ENCODE measurements at regions not wholly inside any gene's neighbourhood (a gene's known extent, or its start where the extent isn't known, plus 50 kb on each side); places are given as distances from the start of the nearest gene placed in this dataset.

DNA sequence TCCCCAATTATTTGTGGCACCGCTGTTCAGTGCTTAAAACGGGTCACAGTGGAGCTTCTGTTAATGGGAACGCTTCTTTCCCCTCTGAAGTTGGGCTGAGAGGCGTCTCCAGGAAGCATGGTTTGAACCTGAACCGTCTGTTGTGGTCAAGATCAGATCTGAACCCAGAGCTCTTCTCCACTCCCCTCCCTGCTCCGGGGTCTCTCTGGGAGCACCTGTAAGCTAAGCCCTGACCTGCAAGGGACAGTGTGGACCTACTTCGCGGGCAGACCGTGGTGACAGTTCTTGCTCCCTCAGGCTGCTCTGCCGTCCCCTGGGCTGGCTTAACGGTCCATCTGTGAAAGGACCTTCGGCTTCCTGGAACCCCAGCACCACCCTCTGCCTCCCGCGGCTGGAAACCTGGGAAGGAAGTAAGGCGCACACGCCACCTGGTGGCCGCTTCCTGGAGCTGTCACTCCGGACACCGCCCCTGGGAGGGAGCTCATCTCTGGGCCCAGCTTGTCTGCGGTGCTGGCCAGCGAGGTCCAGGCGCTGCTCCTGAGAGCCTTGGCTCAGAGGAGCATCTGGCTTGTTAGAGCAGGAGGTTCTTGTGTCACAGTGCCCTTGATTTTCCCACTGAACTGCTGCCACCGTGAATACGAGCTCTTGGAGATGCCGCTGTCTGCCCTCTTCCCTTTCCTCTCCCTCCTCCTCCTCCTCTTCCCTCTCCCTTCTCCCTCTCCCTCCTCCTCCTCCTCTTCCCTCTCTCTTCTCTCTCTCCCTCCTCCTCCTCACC lies 518.5 kb upstream of the EEF2KMT start:
- no peak overlapping the region for H3K4me3 Mint-ChIP-seq
- H3K27me3 Mint-ChIP-seq, result peaks cover 12% of the 10 kb centered on the region
- ATAC-seq (ENCODE audit: low read depth) (no peak), DNase-seq (ENCODE audit: low spot score in 2 of 2) (no peak)
- peaks cover 4% of the 10 kb centered on the region for H3K9me3 Mint-ChIP-seq
- no peaks in the 10 kb centered on the region for H3K4me1 Mint-ChIP-seq
- H3K27ac Mint-ChIP-seq, result no peak overlapping the region
- H3K36me3 Mint-ChIP-seq, result no peaks in the 10 kb centered on the region

DNA sequence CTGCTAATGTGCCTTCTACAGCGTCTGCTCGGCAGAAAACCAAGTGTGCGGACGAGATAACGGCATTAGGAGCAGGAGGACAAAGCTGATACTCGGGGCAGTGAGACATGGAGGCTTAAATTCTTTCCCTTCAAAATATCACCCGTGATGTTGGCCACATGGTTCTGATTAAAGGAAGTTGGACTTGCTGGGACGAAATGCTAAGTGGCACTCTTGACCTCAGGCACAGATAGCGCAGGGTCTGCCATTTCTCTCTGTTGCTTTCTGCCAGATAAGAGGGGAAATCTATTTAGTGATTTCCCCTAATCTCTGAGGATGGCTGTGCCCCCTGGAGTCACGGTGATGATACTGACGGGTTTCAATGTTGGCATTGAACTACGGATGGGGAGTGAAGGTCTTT lies 509.6 kb upstream of the EEF2KMT start:
- Mint-ChIP-seq H3K4me1 (no peaks in the 10 kb centered on the region), H3K27ac (no peak overlapping the region), H3K36me3 (no peaks in the 10 kb centered on the region), H3K27me3 (no peaks in the 10 kb centered on the region), H3K9me3 (peaks cover 8% of the 10 kb centered on the region), H3K4me3 (no peak overlapping the region)
- ATAC-seq (ENCODE audit: low read depth) (no peak), DNase-seq (ENCODE audit: low spot score in 2 of 2) (no peak)

DNA sequence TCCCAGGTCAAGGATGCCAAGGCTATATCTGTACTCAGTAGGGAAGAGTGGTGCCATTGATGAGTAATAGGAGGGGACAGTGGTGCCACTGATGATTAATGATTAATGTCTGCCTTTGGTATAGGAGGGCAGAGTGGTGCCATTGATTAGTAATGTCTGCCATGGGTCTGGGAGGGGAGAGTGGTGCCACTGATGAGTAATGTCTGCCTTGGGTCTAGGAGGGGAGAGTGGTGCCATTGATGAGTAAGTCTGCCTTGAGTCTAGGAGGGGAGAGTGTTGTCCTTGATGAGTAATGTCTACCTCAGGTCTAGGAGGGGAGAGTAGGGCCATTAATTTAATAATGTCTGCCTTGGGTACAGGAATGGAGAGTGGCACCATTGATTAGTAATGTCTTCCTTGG lies 507.8 kb upstream of the EEF2KMT start:
- no peaks in the 10 kb centered on the region for H3K36me3 Mint-ChIP-seq
- peaks cover 6% of the 10 kb centered on the region for H3K9me3 Mint-ChIP-seq
- no peak for ATAC-seq (ENCODE audit: low read depth)
- H3K4me3 Mint-ChIP-seq, result no peak overlapping the region
- no peak for DNase-seq (ENCODE audit: low spot score in 2 of 2)
- H3K4me1 Mint-ChIP-seq, result no peaks in the 10 kb centered on the region
- H3K27ac Mint-ChIP-seq, result no peak overlapping the region
- H3K27me3 Mint-ChIP-seq, result no peaks in the 10 kb centered on the region

DNA sequence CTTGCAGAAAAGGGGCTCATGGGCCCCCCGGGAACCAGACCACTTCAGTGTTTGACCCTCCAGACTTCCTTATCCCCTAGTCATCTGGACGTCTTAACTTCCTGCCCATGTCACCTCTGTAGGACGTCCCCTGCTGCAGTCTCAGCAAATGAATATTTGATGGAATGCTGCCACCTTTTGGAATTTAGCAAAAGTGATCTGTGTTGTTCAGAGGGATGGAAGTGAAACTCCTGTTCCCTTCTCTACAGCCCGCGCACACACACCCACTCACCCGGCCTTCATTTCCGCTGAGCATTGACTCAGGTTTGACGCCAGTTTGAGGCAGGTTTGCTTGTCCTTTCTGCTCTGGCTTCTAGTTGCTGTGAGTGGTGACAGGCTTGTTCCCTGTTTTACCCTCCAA lies 507.2 kb upstream of the EEF2KMT start:
- no peak overlapping the region for H3K4me3 Mint-ChIP-seq
- DNase-seq (ENCODE audit: low spot score in 2 of 2) (no peak), ATAC-seq (ENCODE audit: low read depth) (no peak)
- H3K9me3 Mint-ChIP-seq, result peaks cover 3% of the 10 kb centered on the region
- no peaks in the 10 kb centered on the region for H3K4me1 Mint-ChIP-seq
- no peaks in the 10 kb centered on the region for H3K36me3 Mint-ChIP-seq
- no peaks in the 10 kb centered on the region for H3K27me3 Mint-ChIP-seq
- H3K27ac Mint-ChIP-seq, result no peak overlapping the region

DNA sequence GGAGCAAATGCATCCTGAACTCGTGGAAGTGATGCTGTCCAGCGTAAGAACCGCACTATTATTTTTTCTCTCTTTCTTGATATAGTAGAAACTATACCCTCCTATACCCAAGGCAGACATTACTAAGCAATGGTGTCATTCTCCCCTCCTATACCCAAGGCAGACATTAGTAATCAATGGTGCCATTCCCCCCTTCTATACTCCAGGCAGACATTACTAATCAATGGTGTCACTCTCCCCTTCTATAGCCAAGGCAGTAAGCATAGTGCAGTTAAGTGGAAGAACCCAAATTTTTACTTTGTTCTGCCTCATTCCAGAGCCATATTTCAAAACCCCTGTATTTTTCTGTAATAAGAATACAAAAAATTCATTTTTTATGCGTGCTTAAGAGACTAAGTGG lies 506.2 kb upstream of the EEF2KMT start:
- Mint-ChIP-seq H3K9me3 (peaks cover 5% of the 10 kb centered on the region), H3K36me3 (no peaks in the 10 kb centered on the region), H3K4me3 (no peak overlapping the region), H3K27me3 (no peaks in the 10 kb centered on the region), H3K4me1 (no peaks in the 10 kb centered on the region), H3K27ac (no peak overlapping the region)
- no peak for ATAC-seq (ENCODE audit: low read depth)
- no peak for DNase-seq (ENCODE audit: low spot score in 2 of 2)

DNA sequence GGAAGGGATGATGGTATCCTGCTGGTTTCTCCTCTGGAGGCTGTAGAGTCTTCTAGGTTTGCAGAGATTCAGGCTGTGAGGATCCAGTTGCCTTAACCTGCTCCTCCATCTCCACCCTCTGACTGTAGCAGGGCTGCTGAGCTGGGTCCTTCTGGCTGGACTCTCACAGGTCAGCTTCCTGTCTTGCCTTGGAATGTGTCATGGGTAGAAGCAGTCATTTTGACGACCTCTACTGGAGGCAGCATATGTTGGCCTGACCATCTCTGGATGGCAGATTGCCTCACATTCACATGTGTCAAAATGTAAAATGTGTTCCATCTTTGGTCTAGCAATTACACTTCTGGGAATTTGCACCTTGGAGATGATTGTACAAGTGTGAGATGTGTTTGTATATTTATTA lies 504.4 kb upstream of the EEF2KMT start:
- Mint-ChIP-seq H3K9me3 (peaks cover 5% of the 10 kb centered on the region), H3K4me1 (no peaks in the 10 kb centered on the region), H3K4me3 (no peak overlapping the region), H3K36me3 (no peaks in the 10 kb centered on the region), H3K27ac (no peak overlapping the region), H3K27me3 (no peaks in the 10 kb centered on the region)
- no peak for DNase-seq (ENCODE audit: low spot score in 2 of 2)
- ATAC-seq (ENCODE audit: low read depth), result no peak

DNA sequence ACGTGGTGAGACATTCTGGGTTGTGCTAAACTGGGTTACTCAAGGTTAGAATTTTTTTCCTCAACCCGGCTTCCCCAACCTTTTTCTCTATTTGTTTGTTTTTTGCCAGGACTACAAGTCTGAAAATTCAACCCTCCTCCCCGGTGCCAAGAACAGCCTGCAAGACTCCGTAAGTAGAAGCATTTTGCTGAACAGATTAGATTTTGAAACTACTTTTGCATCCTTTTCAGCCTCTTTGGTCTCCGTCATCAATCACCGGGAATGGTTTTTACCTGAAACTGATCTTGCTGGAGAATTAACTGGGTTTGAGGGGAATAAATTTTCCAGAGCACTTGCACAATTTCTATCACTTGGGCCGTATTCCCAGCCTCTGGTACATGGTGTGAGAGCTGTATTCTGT lies 501.2 kb upstream of the EEF2KMT start:
- ATAC-seq (ENCODE audit: low read depth) (no peak), DNase-seq (ENCODE audit: low spot score in 2 of 2) (no peak)
- H3K27me3 Mint-ChIP-seq, result no peaks in the 10 kb centered on the region
- no peak overlapping the region for H3K4me3 Mint-ChIP-seq
- no peak overlapping the region for H3K27ac Mint-ChIP-seq
- no peaks in the 10 kb centered on the region for H3K36me3 Mint-ChIP-seq
- no peaks in the 10 kb centered on the region for H3K4me1 Mint-ChIP-seq
- peaks cover 7% of the 10 kb centered on the region for H3K9me3 Mint-ChIP-seq

DNA sequence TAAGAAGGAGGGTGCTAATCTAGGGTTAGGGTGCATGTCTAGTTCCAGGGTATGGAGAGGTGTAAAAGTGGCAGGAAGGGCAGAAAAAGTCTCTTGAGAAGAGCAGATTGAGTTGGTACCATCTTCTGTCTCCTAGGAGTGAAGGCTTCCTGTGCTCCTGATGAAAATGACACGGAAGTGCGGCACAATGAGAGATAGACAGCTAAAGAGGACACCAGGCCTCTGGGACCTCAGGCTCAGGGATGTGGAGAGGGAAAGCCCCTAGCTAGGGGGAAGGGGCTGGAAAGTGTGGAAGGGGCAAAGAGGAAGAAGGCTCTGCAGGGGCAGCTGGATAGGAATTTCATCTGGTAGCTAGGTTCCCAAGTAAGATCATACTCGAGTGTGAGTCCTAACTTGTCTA lies 498.3 kb upstream of the EEF2KMT start:
- H3K4me1 Mint-ChIP-seq, result no peaks in the 10 kb centered on the region
- H3K27ac Mint-ChIP-seq, result no peak overlapping the region
- no peak overlapping the region for H3K4me3 Mint-ChIP-seq
- peaks cover 7% of the 10 kb centered on the region for H3K9me3 Mint-ChIP-seq
- no peaks in the 10 kb centered on the region for H3K36me3 Mint-ChIP-seq
- ATAC-seq (ENCODE audit: low read depth), result no peak
- no peaks in the 10 kb centered on the region for H3K27me3 Mint-ChIP-seq
- no peak for DNase-seq (ENCODE audit: low spot score in 2 of 2)

DNA sequence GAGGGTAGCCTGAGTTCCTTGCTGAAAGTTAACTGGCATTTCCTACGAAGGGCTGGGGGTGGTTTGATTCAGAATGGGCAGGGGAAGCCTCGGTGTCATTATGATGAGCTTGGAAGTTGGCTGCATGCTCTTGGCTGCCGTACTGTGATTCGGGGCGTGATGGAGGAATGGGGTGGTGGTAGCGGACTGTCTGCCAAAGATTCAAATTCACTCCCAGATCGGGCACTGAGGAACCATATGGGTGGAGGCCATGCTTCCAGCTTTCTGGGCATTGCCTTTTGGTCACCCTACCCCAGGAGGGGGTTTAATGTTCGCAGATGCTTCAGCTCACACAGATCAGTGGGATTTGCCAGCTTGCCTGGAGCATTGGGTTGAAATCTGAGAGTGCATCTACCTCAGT lies 492.8 kb upstream of the EEF2KMT start:
- ATAC-seq (ENCODE audit: low read depth) (no peak), DNase-seq (ENCODE audit: low spot score in 2 of 2) (no peak)
- H3K27ac Mint-ChIP-seq, result no peak overlapping the region
- no peaks in the 10 kb centered on the region for H3K27me3 Mint-ChIP-seq
- peaks cover 2% of the 10 kb centered on the region for H3K9me3 Mint-ChIP-seq
- H3K36me3 Mint-ChIP-seq, result no peaks in the 10 kb centered on the region
- H3K4me1 Mint-ChIP-seq, result no peaks in the 10 kb centered on the region
- H3K4me3 Mint-ChIP-seq, result no peak overlapping the region

DNA sequence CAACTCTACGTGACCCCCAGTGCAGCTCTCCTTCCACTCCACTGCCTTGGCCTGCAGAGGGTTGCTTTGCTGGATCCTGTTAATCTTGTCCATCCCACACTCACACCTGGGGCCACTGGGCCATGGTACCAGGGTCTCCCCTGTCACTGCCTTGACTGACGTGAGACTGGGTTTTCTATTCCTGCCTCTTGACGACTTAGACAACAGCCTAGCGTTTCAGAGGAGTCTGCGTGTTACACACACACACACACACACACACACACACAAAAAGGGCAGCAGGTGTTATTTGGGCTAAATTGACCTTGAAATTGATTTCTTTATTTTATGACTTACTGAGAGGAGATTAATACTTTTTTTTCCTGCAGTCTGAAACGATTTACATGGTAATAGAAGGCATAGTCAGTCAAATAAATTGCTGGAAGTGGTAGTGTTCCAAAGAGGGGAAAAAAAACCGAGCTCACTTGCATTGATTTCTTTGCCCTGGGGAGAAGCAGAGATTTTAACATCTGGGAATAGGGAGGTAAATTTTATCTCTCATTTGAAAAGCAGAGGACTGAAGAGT lies 492.3 kb upstream of the EEF2KMT start:
- Mint-ChIP-seq H3K9me3 (peaks cover 2% of the 10 kb centered on the region), H3K27ac (no peak overlapping the region), H3K27me3 (no peaks in the 10 kb centered on the region), H3K4me1 (no peaks in the 10 kb centered on the region), H3K4me3 (no peak overlapping the region), H3K36me3 (no peaks in the 10 kb centered on the region)
- ATAC-seq (ENCODE audit: low read depth), result no peak
- no peak for DNase-seq (ENCODE audit: low spot score in 2 of 2)

DNA sequence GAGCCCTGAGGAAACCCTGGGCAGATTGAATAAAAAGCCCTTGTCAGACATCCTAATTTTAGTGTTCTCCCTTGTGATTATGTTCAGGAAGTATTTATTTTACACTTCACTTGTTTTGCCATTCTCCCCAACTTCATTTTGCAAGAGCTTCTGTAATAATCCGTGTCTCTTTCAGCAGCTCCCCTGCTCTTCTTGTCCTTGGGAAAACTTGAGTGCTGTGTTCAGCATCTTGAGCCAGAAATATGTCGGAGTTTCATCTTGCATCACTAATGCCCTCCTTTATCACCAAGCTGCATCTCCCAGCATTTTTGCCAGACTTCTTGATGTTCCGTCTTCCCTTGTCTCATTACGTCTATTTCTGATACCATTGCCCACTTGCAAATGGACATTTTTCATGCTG lies 486.5 kb upstream of the EEF2KMT start:
- no peak overlapping the region for H3K27ac Mint-ChIP-seq
- H3K4me1 Mint-ChIP-seq, result no peaks in the 10 kb centered on the region
- peaks cover 6% of the 10 kb centered on the region for H3K9me3 Mint-ChIP-seq
- ATAC-seq (ENCODE audit: low read depth) (no peak), DNase-seq (ENCODE audit: low spot score in 2 of 2) (no peak)
- H3K4me3 Mint-ChIP-seq, result no peak overlapping the region
- no peaks in the 10 kb centered on the region for H3K36me3 Mint-ChIP-seq
- peaks cover 4% of the 10 kb centered on the region for H3K27me3 Mint-ChIP-seq

DNA sequence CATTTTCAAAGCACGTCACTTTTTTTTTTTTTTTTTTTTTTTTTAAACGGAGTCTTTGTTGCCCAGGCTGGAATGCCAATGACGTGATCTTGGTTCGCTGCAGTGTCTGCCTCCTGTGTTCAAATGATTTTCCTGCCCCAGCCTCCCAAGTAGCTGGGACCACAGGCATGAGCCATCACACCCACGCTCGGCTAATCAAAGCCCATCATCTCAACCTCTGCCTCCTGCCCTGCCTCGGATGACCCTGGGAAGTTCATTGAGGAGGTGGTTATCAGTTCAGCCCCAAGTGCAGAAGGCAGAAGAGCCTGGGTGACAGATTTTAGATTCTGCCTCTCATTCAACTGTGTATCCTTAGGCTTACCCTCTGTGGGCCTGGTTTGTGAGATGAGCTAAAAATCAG lies 484.9 kb upstream of the EEF2KMT start:
- ATAC-seq (ENCODE audit: low read depth), result no peak
- Mint-ChIP-seq H3K36me3 (no peaks in the 10 kb centered on the region), H3K9me3 (peaks cover 3% of the 10 kb centered on the region), H3K27me3 (peaks cover 5% of the 10 kb centered on the region), H3K4me3 (no peak overlapping the region), H3K27ac (no peak overlapping the region), H3K4me1 (no peaks in the 10 kb centered on the region)
- DNase-seq (ENCODE audit: low spot score in 2 of 2), result no peak

DNA sequence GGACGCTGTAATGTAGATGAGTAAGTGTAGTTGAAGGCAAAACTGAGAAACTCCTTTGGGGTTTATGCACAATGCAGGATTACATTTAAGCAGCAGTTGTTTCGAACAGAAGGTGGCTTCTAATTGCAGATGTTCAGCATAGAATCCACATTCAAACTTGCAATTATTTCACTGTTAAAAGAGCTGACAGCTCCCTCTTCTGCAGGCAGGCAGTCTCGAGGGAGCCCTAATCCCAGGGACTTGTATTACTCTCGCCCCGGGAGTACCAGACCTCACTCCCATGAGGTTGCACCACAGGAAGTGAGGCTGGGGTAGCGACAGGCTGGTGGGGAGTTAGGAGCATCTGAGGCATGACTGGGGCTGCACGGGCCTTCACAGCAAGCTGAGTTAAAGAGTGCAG lies 484.3 kb upstream of the EEF2KMT start:
- no peaks in the 10 kb centered on the region for H3K4me1 Mint-ChIP-seq
- no peak for DNase-seq (ENCODE audit: low spot score in 2 of 2)
- no peak for ATAC-seq (ENCODE audit: low read depth)
- peaks cover 3% of the 10 kb centered on the region for H3K9me3 Mint-ChIP-seq
- no peaks in the 10 kb centered on the region for H3K36me3 Mint-ChIP-seq
- H3K4me3 Mint-ChIP-seq, result no peak overlapping the region
- peaks cover 5% of the 10 kb centered on the region for H3K27me3 Mint-ChIP-seq
- H3K27ac Mint-ChIP-seq, result no peak overlapping the region

DNA sequence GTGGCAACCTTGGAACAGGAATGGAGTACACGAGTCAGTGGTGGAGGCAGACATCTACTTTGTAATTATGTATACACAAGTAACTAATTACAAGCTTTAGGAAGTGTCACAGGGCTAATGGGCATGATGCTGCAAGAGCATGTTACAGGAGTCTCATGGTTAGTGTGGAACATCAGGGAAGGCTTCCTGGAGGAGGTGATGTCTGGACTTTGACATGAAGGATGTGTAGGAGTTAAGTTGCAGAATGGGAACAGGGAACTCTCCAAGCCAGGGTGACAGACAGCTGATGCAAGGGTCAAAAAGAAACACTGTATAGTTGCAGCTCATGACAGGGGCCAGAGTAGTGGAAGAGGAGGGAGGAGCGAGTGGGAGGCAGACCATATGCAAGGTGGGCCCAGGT lies 483.8 kb upstream of the EEF2KMT start:
- Mint-ChIP-seq H3K4me1 (no peaks in the 10 kb centered on the region), H3K27me3 (peaks cover 5% of the 10 kb centered on the region), H3K4me3 (no peak overlapping the region), H3K36me3 (no peaks in the 10 kb centered on the region), H3K9me3 (peaks cover 3% of the 10 kb centered on the region), H3K27ac (no peak overlapping the region)
- ATAC-seq (ENCODE audit: low read depth), result no peak
- DNase-seq (ENCODE audit: low spot score in 2 of 2), result no peak

DNA sequence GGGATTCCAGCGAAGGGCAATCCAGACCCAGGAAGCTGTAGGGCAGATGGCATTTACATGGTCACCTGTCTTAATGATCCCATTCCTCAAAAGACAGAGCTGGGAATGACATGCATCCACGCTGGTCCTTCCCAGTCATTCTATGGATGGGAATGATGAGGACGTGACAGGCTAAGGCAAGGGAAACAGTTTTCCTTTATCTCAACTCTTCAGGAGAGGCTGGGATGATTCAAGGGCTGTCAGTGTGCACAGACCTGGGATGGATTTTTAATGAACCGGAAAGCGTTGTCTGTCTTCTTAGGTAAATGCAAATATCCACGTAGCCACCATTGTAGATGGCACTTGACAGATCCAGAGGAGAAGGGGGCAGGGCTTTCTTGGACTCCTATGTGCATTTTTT lies 483.2 kb upstream of the EEF2KMT start:
- DNase-seq (ENCODE audit: low spot score in 2 of 2) (no peak), ATAC-seq (ENCODE audit: low read depth) (no peak)
- Mint-ChIP-seq H3K36me3 (no peaks in the 10 kb centered on the region), H3K4me3 (no peak overlapping the region), H3K27ac (no peak overlapping the region), H3K27me3 (peaks cover 5% of the 10 kb centered on the region), H3K9me3 (peaks cover 3% of the 10 kb centered on the region), H3K4me1 (no peaks in the 10 kb centered on the region)

Data from memory B cell (primary cell).